Activated T-cell treated with anti-CD3 and anti-CD28 coated beads for 48 hours (primary cell): ENCODE measurements at regions not wholly inside any gene's neighbourhood (a gene's known extent, or its start where the extent isn't known, plus 50 kb on each side); places are given as distances from the start of the nearest gene placed in this dataset.

Source experiments
- DNase-seq: peaks from one replicate; pipeline ENCODE4 v3.0.0-alpha.2; 2020; ENCODE audit warnings: low read depth

- no peak for DNase-seq
Measured at GRCh38 chr3:118813472-118813871, 221.2 kb downstream of the IGSF11 start.

- no peak for DNase-seq
Measured at GRCh38 chr3:118817748-118818165, 216.9 kb downstream of the IGSF11 start.

- DNase-seq = no peak
Measured at GRCh38 chr3:118818386-118818785, 216.3 kb downstream of the IGSF11 start.

GRCh38 chr3:118823626-118824025 is 211.0 kb downstream of the IGSF11 start:
- DNase-seq = no peak

- no peak for DNase-seq
Measured at GRCh38 chr3:118827446-118827845, 207.2 kb downstream of the IGSF11 start.

GRCh38 chr3:118828351-118828750 is 206.3 kb downstream of the IGSF11 start:
- no peak for DNase-seq

GRCh38 chr3:118833075-118833474 is 201.6 kb downstream of the IGSF11 start:
- DNase-seq = no peak

- DNase-seq = no peak
Measured at GRCh38 chr3:118838871-118839270, 195.8 kb downstream of the IGSF11 start.

- no peak for DNase-seq
Measured at GRCh38 chr3:118842147-118842863, 192.3 kb downstream of the IGSF11 start.

- DNase-seq = no peak
Measured at GRCh38 chr3:118846176-118846575, 188.5 kb downstream of the IGSF11 start.
